MM.1S (cell line): ENCODE measurements at regions not wholly inside any gene's neighbourhood (a gene's known extent, or its start where the extent isn't known, plus 50 kb on each side); places are given as distances from the start of the nearest gene placed in this dataset.

ENCODE experiments used
- CTCF ChIP-seq: fragments of 300-600 bp; sonication (generic); IDR thresholded peaks from 2 replicates; pipeline ENCODE4 v1.5.1; 2016; ENCODE audit warnings: antibody characterized with exemption, low read length, mixed read lengths
- EZH2phosphoT487 ChIP-seq: fragments of 300-600 bp; sonication (generic); IDR thresholded peaks from 2 replicates; pipeline ENCODE4 v1.6.1; 2018; ENCODE audit warnings: antibody characterized with exemption, low read length

DNA sequence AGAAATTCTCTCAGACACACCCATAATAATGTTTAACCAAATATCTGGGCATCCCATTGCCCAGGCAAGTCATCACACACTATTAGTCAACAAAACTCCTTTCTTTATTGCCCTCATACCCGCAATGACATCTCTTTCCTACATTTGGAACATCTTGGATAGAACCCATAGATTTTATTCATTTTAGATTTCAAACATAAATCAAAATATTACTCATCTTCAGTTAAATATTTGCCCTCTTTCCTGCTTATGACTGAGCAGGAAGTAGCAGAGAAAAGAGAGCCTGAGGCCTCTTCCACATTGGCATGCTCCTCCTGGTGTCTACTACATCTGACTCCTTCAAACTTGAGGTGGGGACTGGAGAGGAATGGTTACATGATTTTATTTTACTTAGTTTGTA is 592.0 kb downstream of the CHSY3 start:
- no peak for TF ChIP-seq EZH2phosphoT487
- no peak for TF ChIP-seq CTCF
